ENCODE measurements at regions not wholly inside any gene's neighbourhood (a gene's known extent, or its start where the extent isn't known, plus 50 kb on each side); places are given as distances from the start of the nearest gene placed in this dataset.

GRCh38 chr2:43169987-43170386, 56.4 kb downstream of the ZFP36L2 start:
- TF ChIP-seq EZH2 (IDR thresholded peaks at IDR 0.05) (no peak), POLR2AphosphoS5 (IDR thresholded peaks at IDR 0.05; ENCODE audit: borderline replicate concordance, low read depth, low read length) (no peak)

Measured in SK-N-MC (cell line).